T follicular helper cell (primary cell): ENCODE measurements at regions not wholly inside any gene's neighbourhood (a gene's known extent, or its start where the extent isn't known, plus 50 kb on each side); places are given as distances from the start of the nearest gene placed in this dataset.
"Not testable (repeated sequence)": the region's sequence is repeated elsewhere in the genome, so short reads cannot be mapped to it uniquely, and the experiment has no call there.

Source experiments
- DNase-seq: peaks from one replicate; pipeline ENCODE4 v3.0.0-alpha.2; 2020; ENCODE audit warnings: low read depth

DNA sequence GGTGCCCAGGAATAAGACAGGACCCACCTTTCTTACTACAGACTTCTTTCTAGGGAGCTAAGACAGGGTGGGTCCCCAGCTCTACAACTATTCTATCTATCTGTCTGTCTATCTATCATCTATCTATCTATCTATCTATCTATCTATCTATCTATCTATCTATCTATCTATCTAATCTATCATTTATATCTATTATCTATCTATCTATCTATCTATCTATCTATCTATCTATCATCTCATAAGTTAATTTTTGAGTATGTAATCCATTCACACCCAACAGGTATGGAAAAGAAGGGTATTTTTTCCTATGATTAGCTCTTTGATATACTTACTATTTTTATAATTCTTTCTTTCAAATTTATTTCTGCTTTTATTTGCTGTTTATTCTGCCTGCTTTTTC, 55.9 kb downstream of the BAMBI start:
- no peak for DNase-seq

DNA sequence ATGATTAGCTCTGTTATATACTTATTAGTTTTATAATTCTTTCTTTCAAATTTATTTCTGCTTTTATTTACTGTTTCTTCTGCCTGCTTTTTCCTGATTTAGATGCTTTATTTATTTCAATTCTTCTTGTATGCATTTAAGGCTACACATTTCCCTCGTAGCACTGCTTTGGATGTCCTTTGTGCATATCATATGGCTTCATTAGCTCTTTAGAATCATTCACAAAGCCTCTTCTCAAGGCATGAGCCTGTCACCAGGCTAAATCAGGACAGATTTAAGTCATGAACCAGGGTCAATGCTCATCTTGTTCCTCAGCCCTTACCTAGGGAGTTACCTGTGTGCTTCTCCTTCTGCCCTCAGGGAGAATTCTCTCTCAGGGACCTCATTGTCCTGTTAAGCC, 56.3 kb downstream of the BAMBI start:
- DNase-seq: no peak

DNA sequence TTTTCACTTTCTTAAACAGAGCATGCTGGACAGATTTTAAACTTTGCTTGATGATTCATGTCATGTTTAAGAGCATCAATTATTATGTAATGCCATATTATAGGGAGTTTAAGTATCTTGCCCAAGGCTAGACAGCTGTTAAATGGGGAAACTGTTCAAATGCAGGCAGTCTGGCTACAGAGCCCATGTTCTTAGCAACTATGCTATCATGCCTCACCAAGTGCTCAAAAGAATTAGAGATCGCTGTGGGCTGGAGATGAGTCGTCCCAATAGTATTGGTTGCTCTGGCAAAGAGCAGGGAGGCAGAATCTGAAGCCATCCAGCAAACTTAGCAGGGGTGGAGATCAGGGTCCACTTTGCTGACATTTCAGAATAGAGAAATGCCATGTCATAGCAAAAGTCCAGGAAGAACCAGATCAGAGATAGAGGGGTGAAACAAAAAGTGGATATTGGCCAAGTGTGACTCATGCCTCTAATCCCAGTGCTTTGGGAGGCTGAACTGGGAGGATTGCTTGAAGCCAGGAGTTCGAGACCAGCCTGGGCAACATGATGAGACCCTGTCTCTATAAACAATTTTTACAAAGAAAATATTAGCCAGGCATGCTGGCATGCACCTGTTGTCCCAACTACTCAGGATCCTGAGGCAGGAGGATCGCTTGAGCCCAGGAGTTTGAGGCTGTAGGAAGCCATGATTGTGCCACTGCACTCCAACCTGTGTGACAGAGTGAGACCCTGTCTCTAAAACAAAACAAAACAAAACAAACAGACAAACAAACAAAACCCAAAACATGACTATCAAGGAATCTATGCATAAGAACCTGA, 57.8 kb downstream of the BAMBI start:
- no peak for DNase-seq

DNA sequence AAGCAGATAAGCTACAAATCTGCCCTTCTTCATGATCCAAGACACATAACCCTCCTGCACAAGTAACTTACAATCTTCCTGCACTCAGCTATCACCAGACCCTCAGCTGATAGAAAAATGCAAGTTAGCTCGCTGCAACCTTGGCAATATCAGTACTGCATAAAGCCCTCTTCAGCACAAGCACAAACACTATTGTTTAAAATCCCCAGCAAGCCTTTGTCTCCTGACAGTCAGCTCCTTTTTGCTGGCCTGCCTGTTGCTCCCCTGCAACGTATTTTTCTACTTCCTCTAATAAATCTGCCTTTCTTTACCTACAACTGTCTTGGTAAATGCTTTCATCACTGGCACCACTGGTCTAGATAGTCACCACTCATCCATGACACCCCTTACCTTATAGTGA, 59.8 kb downstream of the BAMBI start:
- no peak for DNase-seq

DNA sequence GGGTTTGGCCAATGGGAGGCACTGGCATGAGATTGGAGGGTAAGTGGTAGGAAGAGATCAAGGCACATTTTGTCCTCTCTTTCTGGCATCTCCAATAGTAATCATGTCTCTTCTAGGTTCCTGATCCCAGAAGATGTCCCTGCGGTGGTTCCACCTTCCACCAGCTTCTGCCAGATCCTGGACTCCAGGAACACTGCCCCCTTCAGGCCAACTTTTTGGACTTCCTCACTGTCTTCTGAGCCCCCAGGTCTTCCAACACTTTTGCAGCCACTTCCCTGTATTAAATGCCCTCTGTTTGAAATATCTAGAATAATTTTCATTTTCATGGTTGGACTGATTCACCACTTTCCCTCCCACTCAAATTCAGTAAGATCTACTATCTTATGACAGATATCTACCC, 60.9 kb downstream of the BAMBI start:
- no peak for DNase-seq

DNA sequence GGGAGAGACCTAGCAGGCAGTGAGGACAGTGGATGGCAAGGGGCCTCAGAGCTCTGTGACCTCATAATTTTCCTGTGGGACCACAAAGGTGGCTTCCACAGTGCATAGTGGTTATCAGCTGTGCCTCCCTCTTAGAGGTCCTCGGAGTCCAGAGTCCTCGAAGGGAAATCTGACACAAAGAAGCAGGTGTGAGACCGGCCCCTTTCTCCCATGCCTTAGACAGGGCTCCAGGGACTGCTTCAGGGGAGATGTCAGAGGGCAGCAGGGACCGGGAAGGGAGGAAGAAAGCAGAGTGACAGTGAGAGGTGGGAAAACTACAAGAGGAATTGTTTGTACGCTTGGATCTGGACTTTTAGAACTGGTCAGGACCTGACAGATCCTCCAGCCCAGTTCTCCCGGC, 66.3 kb downstream of the BAMBI start:
- DNase-seq: no peak

DNA sequence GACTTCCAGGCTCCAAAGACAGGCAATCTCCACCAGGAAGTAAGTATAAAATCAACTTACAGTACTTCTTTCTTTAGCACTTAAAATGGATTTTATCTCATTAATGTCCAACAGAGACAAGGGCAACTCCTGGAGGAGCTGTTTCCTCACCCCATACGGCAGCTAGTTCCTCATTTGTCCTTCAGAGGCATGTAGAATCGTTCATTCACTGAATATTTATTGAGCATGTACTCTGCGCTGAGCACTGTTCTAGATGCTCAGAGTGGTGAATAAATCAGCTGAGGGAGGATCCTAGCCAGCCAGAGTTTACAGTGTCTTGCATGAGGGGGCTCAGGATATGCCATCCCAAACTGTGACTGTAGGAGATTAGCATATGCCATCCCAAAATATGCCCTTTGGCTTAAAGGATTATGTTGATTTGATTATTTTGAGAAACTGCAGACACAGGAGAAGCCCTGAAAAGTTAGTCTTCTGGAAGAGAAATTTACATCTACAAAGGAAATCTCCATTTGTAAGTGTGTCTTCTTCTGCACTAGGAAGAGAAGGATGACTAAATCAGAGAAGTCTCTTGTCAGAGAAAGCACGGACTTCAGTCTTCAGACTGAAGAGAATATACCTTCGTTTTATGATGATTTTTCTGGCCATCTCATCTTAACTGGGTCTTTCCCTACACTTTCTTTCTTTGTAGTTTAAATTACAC, 66.9 kb downstream of the BAMBI start:
- no peak for DNase-seq

DNA sequence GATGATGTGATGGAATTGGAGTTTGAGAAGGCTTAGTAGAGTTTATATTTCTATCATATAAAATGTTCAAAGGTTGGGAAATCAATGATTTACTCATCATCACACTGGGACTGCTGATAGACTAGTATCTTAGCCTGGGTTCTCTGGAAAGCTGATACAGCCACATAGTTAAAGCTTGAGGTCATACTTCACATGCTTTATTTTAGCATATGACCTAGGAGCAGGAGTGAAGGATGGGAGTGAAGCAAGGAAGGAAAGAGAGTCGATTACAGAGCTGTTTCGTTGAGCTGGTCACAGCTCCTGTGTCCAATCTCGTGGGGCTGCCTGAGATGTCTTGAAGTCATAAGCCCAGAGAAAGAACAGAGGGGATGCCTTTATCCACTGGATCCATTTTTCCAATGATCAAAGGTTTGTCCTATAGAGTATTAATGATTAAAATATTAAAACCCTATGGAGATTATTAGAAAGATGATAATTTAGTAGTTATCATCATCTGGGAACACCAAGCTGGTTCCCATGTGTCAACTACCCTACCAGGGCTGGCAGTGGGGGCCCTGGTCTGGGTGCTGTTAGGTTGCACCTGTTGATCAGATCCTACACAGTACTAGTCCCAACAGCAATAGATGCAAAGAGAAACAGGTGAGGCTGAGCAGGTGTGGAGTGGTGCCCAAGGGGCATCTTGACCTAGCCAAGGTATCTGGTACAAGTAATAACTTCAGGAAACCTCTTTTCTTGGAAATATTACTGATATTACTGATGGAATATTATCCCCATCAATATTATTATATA, 77.8 kb downstream of the BAMBI start:
- DNase-seq: no peak

DNA sequence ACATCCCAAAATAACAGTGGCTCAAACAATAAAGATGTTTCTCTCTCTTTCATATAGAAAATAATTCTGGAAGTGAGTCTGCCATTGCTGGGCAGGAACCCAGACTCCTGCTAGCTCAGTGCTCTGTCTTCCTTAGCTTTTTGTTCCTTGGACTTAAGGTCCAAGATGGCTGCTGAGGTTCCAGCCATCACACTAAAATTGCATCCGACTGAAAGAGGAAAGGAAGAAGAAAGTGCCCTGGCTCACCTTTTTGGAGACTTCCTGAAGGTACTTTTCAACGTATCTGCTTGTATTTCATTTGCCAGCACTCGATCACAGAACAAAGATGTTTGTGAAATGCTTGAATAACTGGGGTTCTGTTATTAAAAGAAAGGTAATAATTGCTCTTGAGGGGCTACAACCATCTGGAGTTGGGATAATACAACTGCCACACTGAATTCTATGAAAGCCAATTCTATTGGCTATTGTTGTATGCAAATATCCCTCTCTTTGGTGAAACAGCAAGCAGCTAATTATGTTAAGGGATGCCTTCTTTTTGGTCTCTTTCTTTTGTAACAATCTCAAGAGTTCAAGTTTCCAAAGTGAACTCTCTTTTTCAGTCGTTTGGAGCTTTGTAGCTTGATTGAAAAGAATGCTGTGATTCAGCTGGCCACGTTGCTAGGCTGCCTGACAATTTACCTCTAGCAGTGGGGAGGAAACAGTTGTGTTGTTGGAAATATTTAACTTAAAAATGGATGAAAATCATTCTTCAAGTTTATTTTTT, 83.9 kb downstream of the BAMBI start:
- no peak for DNase-seq

DNA sequence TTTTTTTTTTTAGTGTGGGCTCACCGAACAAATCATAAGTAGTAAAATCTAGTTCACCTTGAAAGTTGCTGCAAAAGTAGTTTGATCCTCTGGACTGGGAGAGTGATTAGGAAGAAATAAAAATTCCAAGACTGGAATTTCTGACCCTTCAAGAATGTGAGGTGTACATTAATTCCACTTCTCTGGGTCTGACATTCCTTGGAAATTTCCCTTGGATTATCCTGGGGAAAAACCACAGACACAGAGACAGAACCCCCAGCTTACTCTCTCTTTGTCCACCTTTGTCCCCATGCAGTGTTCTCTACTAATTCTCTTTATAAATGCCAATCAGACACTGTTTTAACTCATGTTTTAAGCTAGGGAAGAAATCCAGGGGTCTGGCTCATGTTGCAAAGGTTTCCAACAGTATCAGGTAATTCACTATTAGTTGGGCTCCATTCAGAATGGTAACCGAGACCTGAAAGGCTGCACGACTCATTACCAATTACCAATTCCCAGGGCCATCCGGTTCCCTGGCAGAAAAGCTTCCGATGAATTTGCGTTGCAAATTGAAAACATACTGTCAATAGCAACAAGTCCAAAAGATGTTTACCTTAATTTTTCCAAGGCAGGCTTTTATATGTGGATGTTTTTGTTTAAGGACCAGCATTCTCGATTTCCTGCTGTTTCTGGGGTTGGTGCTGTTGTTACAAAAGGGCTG, 86.3 kb downstream of the BAMBI start:
- DNase-seq: no peak

DNA sequence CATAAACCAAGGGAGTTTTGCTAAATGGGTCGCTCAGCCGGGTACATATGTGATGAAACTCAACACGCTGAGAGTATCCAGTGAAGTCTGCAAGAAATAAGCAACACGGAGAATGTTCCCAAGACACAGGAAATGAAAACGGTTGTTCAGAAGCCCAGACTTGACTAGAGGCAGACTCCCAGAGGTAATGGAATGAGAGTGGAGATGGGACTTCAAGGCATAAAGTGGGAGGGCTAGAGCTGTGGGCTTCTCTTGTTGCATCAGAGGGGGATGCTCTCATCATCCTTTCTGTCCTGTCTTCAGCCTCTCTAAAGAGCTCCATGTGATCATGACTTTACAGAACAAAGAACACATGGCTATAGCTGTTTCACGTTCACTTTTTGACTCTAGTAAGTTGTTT, 88.3 kb downstream of the BAMBI start:
- DNase-seq: no peak

DNA sequence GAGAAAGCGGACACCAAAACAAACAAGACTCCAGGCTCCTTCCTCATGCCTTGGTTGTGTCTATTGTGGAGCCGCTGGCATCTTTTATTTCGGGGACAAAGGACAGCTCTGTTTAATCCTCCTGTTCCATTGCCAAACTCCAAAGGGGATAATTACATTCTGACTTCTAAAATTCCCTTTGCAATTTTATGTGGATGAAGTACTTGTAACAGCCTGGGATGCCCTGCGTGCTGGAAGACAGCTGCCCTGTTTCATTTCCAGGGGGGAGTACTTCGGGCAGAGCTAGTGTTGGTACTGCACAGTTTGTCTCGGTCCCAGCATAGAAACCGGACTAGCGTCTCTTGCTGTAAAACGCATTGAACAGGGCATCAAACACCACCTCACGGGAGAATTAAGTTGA, 90.9 kb downstream of the BAMBI start:
- no peak for DNase-seq

DNA sequence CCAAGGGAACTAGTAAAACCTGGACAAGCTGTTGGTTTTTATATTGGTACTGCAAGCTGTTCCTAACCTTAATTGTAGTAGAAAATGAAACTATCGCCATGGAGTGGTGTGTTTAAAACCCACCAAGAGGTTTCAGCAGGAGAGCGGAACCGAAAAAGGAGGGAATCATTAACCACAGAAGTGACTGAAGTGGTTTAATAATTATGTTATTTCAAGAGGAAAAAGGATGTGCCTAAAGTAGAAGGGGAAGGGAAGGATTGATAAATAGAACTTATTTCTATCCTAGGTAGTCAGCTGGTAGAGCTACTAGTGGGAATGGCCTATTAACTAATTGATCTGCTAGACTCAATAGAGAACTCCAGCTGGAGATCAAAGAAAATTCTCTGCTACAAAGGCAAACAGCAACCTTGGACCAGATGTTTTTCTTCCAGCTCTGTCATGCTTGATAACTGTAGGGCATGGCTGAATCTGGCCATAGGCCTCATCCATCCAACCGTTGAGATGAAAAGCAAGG, 91.8 kb downstream of the BAMBI start:
- DNase-seq: no peak

DNA sequence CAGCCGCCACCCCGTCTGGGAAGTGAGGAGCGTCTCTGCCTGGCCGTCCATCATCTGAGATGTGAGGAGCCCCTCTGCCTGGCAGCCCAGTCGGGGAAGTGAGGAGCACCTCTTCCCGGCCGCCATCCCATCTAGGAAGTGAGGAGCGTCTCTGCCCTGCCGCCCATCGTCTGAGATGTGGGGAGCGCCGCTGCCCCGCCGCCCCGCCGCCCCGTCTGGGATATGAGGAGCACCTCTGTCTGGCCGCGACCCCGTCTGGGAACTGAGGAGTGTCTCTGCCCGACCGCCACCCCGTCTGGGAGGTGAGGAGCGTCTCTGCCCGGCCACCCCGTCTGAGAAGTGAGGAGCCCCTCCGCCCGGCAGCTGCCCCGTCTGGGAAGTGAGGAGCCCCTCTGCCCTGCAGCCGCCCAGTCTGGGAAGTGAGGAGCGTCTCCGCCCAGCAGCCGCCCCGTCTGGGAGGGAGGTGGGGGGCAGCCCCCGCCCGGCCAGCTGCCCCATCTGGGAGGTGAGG, 94.3 kb downstream of the BAMBI start:
- not testable (repeated sequence) for DNase-seq

DNA sequence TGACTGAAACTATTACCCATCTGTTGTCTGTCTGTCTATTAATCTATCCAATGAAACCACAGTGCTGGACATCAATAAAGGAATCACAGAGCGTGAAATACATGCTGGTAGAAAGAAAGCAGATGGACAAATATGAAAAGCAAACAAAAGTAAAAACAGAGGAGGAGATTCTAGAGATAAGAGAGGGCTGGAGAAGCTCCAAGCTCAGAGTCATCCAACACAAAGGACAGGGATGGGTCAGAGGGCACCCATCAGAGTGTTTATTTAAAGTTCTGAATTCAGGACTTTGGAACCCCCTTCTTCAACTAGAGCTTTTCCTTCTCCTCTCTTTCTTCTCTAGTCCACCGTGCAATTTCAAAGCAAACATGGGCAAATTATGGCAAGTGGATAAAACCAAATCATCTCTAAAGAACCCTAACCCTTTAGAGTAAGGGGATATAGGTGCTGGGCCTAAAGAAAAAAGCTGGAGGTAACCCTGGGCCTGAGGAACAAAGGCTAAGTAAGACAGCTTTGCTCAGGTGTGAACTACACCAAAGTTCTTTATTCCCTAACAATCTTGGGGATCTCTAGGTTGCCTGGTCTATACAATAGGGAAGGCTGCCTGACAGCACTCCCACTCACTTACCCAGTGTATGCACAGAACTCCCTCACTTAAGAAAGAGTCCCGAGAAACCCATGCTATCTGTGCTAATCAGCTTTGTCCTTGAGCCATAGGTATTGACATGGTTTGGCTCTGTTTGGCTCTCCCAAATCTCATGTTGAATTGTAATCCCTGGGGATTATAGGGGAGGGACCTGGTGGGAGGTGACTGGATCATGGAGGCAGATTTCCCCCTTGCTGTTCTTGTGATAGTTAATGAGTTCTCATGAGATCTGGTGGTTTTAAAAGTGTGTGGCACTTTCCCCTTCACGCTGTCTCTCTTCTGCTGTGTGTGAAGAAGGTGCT, 97.0 kb downstream of the BAMBI start:
- no peak for DNase-seq

DNA sequence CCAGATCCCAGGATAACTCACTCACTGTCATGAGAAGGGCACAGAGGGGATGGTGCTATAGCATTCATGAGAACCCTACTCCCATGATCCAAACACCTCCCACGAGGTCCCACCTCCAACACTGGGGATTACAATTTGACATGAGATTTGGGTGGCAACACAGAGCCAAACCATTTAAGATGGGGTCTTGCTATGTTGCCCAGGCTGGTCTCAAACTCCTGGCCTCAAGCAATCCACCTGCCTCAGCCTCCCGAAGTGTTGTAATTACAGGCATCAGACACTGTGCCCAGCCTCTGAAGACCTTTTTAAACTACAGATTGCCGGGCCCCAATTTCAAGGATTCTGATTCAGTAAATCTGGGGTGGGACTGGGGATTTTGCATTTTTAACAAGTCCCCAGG, 98.5 kb downstream of the BAMBI start:
- DNase-seq: no peak

DNA sequence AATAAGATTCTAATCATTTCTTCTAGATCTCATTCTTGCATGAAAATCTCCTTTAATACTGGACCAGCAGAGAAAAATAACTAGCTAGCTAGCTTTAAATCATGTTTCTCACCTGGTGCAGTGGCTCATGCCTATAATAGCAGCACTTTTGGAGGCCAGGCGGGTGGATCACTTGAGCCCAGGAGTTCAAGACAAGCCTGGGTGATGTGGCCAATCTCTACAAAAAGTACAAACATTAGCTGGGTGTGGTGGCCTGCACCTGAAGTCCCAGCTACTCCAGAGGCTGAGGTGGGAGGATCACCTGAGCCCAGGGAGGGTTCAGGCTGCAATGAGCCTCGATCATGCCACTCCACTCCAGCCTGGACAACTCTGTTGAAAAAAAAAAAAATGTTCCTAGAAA, 99.2 kb downstream of the BAMBI start:
- no peak for DNase-seq

DNA sequence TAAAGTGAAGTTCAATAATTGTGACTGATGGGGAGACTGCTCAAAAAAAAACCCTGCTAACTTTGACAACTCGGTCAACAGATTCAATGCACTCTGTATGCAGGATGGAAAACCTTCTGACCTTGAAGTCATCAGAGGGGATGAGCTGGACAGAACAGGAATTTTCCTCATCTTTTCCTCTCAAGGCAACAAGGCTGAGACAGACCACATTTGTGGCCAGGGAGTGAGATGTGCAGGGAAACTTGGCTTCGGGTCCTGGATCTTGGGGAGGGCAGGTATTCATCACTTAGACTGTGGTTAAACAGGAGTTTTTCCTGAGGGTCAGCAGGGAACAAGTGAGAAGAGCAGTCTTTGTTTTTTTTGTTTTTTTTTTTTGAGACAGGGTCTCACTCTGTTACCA, 100.6 kb downstream of the BAMBI start:
- no peak for DNase-seq

DNA sequence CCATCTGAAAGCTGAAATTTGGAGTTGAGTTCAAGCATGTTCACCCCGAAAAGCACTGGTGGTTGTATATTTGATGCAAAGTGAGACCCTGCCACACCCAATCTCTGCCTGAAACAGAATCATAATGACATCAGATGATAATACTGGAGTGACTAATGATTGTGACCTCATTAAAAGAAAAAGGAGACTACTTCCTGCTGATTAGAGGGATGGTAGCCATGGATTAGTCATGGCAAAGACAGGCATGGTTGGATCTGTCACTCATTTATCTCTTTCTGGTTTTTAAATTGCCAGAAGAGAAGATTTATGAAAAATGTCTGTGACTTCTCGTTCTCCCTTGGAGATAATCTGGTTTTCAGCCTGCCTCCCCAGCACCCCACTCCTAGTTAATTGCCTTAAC, 101.2 kb downstream of the BAMBI start:
- DNase-seq: no peak

DNA sequence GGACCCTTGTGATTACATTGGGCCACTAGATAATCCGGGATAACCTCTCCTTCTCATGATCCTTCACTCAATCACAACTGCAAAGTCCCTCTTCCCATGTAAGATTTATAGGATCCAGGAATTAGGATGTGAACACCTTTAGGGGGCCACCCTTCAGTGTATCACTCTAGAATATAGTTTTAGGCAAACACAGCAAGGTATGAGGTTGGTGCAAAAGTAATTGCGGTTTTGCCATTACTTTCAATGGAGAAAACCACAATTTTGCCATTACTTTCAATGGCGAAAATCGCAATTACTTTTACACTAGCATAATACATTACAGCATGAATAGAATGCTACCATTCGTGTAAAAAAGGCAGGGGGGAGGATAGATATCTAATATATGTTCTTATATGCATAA, 104.0 kb downstream of the BAMBI start:
- no peak for DNase-seq
